Ramos (cell line): ENCODE measurements at regions not wholly inside any gene's neighbourhood (a gene's known extent, or its start where the extent isn't known, plus 50 kb on each side); places are given as distances from the start of the nearest gene placed in this dataset.

Experiments used
- in situ Hi-C: fragments of 300-500 bp; cut with MboI; formaldehyde crosslinking; loops from one replicate; pipeline ENCODE4 v1.14.3; 2022; ENCODE audit warnings: low sequenced_read_pairs; ENCODE audit not compliant: unreplicated experiment

GRCh38 chr5:158027806-158028775 lies 169.1 kb upstream of the CLINT1 start:
- in situ Hi-C loops: no loop called here

- in situ Hi-C loops: no loop called here
Observed at GRCh38 chr5:158026304-158027031, 167.5 kb upstream of the CLINT1 start.

GRCh38 chr5:158023266-158023665 lies 164.3 kb upstream of the CLINT1 start:
- in situ Hi-C loops: no loop called here

GRCh38 chr5:158022837-158023236 lies 163.9 kb upstream of the CLINT1 start:
- in situ Hi-C loops: no loop called here

GRCh38 chr5:158022393-158022792 lies 163.4 kb upstream of the CLINT1 start:
- in situ Hi-C loops: no loop called here

- in situ Hi-C loops: no loop called here
Observed at GRCh38 chr5:158020555-158021418, 161.8 kb upstream of the CLINT1 start.

GRCh38 chr5:158017469-158017868 lies 158.5 kb upstream of the CLINT1 start:
- in situ Hi-C loops: no loop called here

- in situ Hi-C loops: no loop called here
Observed at GRCh38 chr5:158014372-158014771, 155.4 kb upstream of the CLINT1 start.

- in situ Hi-C loops: no loop called here
Observed at GRCh38 chr5:158013939-158014338, 155.0 kb upstream of the CLINT1 start.

- in situ Hi-C loops: no loop called here
Observed at GRCh38 chr5:158013303-158013702, 154.4 kb upstream of the CLINT1 start.

GRCh38 chr5:158011422-158011821 lies 152.5 kb upstream of the CLINT1 start:
- in situ Hi-C loops: no loop called here

GRCh38 chr5:158010831-158011230 lies 151.9 kb upstream of the CLINT1 start:
- in situ Hi-C loops: no loop called here

- in situ Hi-C loops: no loop called here
Observed at GRCh38 chr5:158007336-158007735, 148.4 kb upstream of the CLINT1 start.

GRCh38 chr5:157999696-158000095 lies 140.8 kb upstream of the CLINT1 start:
- in situ Hi-C loops: no loop called here

- in situ Hi-C loops: no loop called here
Observed at GRCh38 chr5:157997991-157998504, 139.1 kb upstream of the CLINT1 start.

GRCh38 chr5:157994906-157995519 lies 136.1 kb upstream of the CLINT1 start:
- in situ Hi-C loops: no loop called here

GRCh38 chr5:157993986-157994691 lies 135.2 kb upstream of the CLINT1 start:
- in situ Hi-C loops: no loop called here

- in situ Hi-C loops: no loop called here
Observed at GRCh38 chr5:157993201-157993600, 134.3 kb upstream of the CLINT1 start.

- in situ Hi-C loops: no loop called here
Observed at GRCh38 chr5:157990583-157991181, 131.7 kb upstream of the CLINT1 start.
